ENCODE measurements at regions not wholly inside any gene's neighbourhood (a gene's known extent, or its start where the extent isn't known, plus 50 kb on each side); places are given as distances from the start of the nearest gene placed in this dataset.

- TF ChIP-seq CTCF (IDR thresholded peaks at IDR 0.05) (no peak), POLR2AphosphoS5 (IDR thresholded peaks at IDR 0.05) (no peak)
Observed at GRCh38 chr13:111936267-111936925, 130.6 kb upstream of the SOX1 start.
